HG02759 (cell line): ENCODE measurements at regions not wholly inside any gene's neighbourhood (a gene's known extent, or its start where the extent isn't known, plus 50 kb on each side); places are given as distances from the start of the nearest gene placed in this dataset.
A peak's percentile ranks its signal among the peaks of the same experiment; 100 is the strongest.

ENCODE experiments used
- ATAC-seq: cut with Tn5 transposase; IDR thresholded peaks from one replicate; pipeline ENCODE4 v1.9.1; 2021; ENCODE audit warnings: mild to moderate bottlenecking, moderate library complexity; ENCODE audit not compliant: unreplicated experiment

DNA sequence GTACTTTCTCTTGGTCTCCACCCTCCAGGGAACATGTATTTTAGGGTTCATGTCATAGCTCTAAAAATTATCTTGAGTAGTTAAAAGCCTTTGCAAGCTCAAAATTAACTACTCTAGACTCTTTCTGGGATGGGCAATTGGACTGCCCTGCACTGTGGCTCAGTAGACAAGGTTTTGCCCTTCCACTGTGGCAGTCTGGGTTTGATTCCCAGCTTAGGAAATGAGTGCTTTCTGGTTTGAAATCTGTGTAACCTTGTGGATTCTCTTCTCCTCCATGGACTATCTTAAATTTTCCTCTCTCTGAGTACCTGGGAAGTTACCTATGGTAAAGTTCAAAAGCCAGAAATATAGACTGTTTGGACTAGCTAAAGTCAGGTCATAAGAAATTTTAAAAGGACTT, 94.6 kb upstream of the UST start:
- ATAC-seq, result no peak

GRCh38 chr6:148653138-148653776, 93.6 kb upstream of the UST start:
- no peak for ATAC-seq

DNA sequence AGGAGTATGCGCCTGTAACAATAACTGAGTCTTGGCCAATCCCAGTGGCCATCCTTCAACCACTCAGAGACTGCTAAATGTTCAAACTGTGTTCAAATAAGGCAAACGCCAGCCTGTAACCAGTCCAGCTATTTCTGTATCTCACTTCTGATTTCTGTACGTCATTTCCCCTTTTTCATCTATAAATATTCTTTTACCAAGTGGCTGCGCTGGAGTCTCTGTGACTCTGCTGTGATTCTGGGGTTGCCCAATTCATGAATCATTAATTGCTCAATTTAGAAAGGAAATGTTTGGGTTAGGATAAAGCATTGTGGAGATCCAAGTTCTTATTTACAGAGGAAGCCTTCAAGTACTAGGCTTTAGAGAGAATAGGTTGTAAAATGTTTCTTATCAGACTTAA, 89.8 kb upstream of the UST start:
- ATAC-seq, result no peak

- ATAC-seq, result no peak
Observed at GRCh38 chr6:148658681-148659430, 88.0 kb upstream of the UST start.

GRCh38 chr6:148667395-148667794, 79.4 kb upstream of the UST start:
- ATAC-seq, result no peak

DNA sequence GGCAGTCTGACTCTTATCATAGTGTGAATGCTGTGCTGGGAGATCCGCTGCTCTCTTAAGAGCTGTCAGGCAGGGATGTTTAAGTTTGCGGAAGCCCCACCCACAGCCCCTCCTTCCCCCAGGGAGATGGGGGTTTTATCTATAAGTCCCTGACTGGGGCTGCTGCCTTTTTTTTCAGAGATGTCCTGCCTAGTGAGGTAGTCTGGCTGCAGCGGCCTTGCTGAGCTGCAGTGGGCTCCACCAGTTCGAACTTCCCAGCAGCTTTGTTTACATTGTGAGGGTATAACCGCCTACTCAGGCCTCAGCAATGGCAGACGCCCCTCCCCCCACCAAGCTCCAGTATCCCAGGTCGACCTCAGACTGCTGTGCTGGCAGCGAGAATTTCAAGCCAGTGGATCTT, 75.7 kb upstream of the UST start:
- ATAC-seq, result no peak

DNA sequence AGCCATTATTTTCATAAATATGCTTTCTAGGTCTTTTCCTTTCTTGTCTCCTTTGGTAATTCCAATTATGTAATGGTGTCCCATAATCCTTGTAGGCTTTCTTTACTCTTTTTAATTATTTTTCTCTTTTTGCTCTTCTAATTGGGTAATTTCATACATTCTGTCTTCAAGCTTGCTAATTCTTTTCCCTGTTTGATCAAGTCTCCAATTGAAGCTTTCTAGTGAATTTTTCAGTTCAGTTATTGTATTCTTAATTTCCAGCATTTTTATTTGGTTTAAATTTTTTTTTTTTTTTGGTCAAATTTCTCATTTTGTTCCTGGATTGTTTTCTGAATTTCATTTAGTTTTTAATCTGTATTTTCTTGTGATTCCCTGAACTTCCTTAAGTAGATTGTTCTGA, 74.9 kb upstream of the UST start:
- ATAC-seq, result no peak

DNA sequence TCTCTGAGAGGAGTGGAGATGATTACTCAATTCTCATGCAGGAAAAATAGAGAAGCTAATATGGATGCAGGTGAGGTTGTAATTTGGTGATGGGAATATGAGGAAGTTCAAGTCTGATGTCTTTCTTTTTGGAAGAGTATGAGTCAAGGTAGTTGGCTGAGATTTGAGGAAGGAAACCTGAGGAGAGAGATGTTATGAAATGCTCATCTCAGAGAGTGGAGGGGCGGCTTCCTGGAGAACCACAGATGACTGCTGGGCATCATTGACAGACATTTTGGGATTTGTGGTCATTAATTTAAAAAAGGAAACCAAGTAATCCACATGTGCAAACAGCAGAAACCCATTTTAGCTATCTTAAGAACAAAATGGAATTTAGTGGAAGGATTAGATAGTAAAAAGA, 72.5 kb upstream of the UST start:
- no peak for ATAC-seq

GRCh38 chr6:148677594-148678476, 69.0 kb upstream of the UST start:
- ATAC-seq, result peak; percentile 85

DNA sequence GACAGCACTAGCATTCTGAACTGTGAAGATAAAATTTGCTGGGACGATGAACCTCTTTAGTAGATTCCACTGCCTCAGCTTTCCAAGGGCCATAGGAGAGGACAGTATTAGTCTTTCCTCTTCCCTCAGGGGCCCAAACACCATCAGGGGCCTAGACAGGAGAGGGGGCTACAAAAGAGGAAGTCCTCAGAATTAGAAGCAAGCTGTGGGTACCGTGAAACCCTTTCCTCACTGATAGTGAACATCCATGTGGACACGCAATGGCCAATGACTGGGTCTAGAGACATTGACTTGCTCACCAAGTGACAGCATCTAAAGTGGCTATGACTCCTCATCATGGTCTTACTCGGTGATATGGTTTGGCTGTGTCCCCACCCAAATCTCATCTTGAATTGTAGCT, 68.1 kb upstream of the UST start:
- ATAC-seq, result no peak

DNA sequence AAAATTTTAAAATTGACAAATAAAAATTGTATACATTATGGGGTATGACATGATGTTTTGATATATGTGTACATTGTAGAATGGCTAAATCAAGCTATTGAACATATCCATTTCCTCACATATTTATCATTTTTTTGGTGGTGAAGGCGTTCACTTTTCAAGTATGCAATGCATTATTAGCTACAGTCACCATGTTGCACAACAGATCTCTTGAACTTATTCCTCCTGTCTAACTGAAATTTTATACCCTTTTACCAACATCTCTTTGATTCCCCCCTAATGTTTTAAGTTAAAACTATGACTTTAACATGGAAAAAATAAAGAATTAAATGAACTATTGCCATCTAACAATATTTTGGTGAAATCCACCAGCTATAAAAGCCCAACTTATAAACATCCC, 65.2 kb upstream of the UST start:
- no peak for ATAC-seq

DNA sequence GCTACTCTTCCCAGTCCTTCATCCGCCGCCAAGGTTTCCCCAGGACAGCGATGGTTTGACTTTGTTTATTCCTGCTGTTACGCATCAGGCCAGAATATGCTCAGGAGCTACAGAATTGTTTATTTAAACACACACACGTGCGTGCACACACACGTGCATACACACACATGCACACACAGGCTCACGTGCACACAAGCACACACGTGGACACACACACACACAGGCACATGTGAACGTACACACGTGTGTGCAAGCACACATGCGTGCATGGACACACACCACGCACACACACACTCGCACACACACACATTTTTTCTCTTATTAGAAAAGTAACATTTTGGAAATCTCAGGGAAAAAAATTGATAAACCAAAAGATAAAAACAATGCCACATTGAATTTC, 64.6 kb upstream of the UST start:
- no peak for ATAC-seq

DNA sequence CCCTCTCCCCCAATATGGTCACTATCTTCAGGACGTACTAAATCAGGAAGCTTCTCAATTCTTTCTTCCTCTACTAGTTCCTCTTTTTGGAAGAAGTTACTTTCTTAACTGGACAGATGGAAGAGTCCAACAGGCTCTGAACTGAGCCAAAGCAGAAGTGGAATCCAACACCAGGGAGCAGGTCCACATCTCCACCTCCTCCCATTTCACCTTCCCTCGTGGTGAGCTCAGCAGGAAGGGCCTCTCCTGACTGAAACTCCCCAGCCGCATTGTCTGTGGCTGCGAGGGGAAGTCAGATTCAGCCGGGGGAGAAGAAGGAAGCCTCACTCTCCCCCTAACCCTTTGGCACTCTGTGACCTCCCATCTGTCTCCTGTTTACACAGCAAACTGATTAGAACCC, 63.8 kb upstream of the UST start:
- ATAC-seq, result peak; percentile 42

- no peak for ATAC-seq
Observed at GRCh38 chr6:148689168-148689567, 57.7 kb upstream of the UST start.

DNA sequence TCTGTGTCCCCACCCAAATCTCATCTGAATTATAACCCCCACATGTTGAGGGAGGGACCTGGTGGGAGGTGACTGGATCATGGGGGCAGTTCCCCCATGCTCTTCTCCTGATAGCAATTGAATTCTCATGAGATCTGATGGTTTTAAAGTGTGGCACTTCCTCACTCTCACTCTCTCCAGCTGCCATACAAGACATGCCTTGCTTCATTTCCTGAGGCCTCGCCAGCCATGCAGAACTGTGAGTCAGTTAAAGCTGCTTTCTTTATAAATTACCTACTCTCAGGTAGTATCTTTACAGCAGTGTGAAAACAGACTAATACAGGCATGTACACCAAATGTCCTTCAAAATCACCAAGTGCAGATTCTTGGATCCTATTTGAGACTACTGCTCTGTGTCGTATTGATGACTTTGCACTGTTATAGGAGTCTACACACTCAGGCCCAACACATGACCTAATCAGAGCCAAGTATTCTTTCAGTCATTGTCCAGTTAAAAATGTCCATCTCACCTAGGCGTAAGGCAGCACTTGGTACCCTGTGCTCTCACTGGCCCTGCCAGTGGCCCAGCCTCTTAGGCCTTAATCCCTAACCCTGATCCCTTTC, 52.8 kb upstream of the UST start:
- peak; percentile 85 for ATAC-seq
